IMR-90 (cell line): ENCODE measurements at regions not wholly inside any gene's neighbourhood (a gene's known extent, or its start where the extent isn't known, plus 50 kb on each side); places are given as distances from the start of the nearest gene placed in this dataset.

Source experiments
- ATAC-seq: fragments of 200-7000 bp; cut with Tn5 transposase; 2 replicates; pipeline ENCODE4 v1.9.1; 2020; ENCODE audit warnings: low read depth, mild to moderate bottlenecking, moderate library complexity
- BruUV-seq: library from RNA; stranded (reverse); fragments of 400-500 nt; replicated peaks from 2 replicates; lab custom pipeline; 2021; lab: Mats Ljungman, UMichigan
- CTCF ChIA-PET: fragments of 300-600 bp; formaldehyde crosslinking; extraction: SDS; loops from one replicate; lab custom pipeline; 2021; ENCODE audit warnings: antibody characterized with exemption; lab: Yijun Ruan, JAX
- POLR2A ChIA-PET: fragments of 300-600 bp; sonication (Branson Sonifier 250); formaldehyde crosslinking; loops from one replicate; lab custom pipeline; 2022; ENCODE audit warnings: antibody characterized with exemption; ENCODE audit not compliant: unreplicated experiment; lab: Charles Lee
- DNase-seq: peaks from one replicate; pipeline ENCODE4 v3.0.0; 2013
- H2AFZ ChIP-seq: replicated peaks from 2 replicates; pipeline ENCODE3; 2013; ENCODE audit warnings: low read length, mild to moderate bottlenecking; ENCODE audit not compliant: poor library complexity
- H2AK5ac ChIP-seq: 2 replicates; pipeline ENCODE4 v1.6.1; 2013; ENCODE audit warnings: low read depth, low read length, inconsistent platforms
- H2AK9ac ChIP-seq: replicated peaks from 2 replicates; pipeline ENCODE3; 2013; ENCODE audit warnings: mild to moderate bottlenecking, low read depth, low read length, moderate library complexity; ENCODE audit not compliant: poor library complexity
- H2BK120ac ChIP-seq: 2 replicates; pipeline ENCODE4 v1.6.1; 2013; ENCODE audit warnings: low read depth, low read length, inconsistent platforms
- H2BK15ac ChIP-seq: 3 replicates; pipeline ENCODE4 v1.6.1; 2013; ENCODE audit warnings: low read depth, low read length, inconsistent platforms
- H2BK20ac ChIP-seq: 2 replicates; pipeline ENCODE4 v1.6.1; 2013; ENCODE audit warnings: low read depth, mild to moderate bottlenecking, inconsistent platforms, low read length, moderate library complexity
- H2BK5ac ChIP-seq: 2 replicates; pipeline ENCODE4 v1.6.1; 2013; ENCODE audit warnings: mild to moderate bottlenecking, low read depth, low read length, inconsistent platforms; ENCODE audit not compliant: poor library complexity, severe bottlenecking
- H3K14ac ChIP-seq: replicated peaks from 2 replicates; pipeline ENCODE4 v1.6.1; 2013; ENCODE audit warnings: low read depth, low read length, inconsistent platforms
- H3K18ac ChIP-seq: 2 replicates; pipeline ENCODE4 v1.6.1; 2013; ENCODE audit warnings: low read depth, low read length, control low read depth
- H3K23ac ChIP-seq: 2 replicates; pipeline ENCODE4 v1.6.1; 2013; ENCODE audit warnings: low read depth, low read length, inconsistent platforms
- H3K27ac ChIP-seq: 2 replicates; pipeline ENCODE4 v1.5.1; 2013; ENCODE audit warnings: mild to moderate bottlenecking, control low read depth, low read length; ENCODE audit not compliant: insufficient read depth
- H3K27me3 ChIP-seq: 2 replicates; pipeline ENCODE4 v1.6.1; 2013; ENCODE audit warnings: low read length; ENCODE audit not compliant: control insufficient read depth, insufficient read depth
- H3K36me3 ChIP-seq: 2 replicates; pipeline ENCODE4 v1.6.1; 2013; ENCODE audit warnings: low read length, mixed read lengths; ENCODE audit not compliant: control insufficient read depth, insufficient read depth
- H3K4ac ChIP-seq: 2 replicates; pipeline ENCODE4 v1.6.1; 2013; ENCODE audit warnings: low read depth, low read length, inconsistent platforms
- H3K4me1 ChIP-seq: 2 replicates; pipeline ENCODE4 v1.6.1; 2013; ENCODE audit warnings: low read length, mixed read lengths; ENCODE audit not compliant: control insufficient read depth, insufficient read depth
- H3K4me2 ChIP-seq: 2 replicates; pipeline ENCODE4 v1.6.1; 2013; ENCODE audit warnings: low read depth, mild to moderate bottlenecking, control low read depth, low read length, moderate library complexity
- H3K4me3 ChIP-seq: 2 replicates; pipeline ENCODE4 v1.5.1; 2013; ENCODE audit warnings: low read depth, mild to moderate bottlenecking, control low read depth, low read length, moderate library complexity; ENCODE audit not compliant: insufficient read depth
- H3K56ac ChIP-seq: 2 replicates; pipeline ENCODE4 v1.6.1; 2013; ENCODE audit warnings: low read length, inconsistent platforms; ENCODE audit not compliant: insufficient read depth; ENCODE audit errors: extremely low read depth
- H3K79me1 ChIP-seq, 2 experiments: 2 replicates each; pipeline ENCODE4 v1.6.1; 2013; ENCODE audit warnings: low read length in 2 of 2, inconsistent platforms in 1 of 2, low read depth in 1 of 2
- H3K9ac ChIP-seq: 2 replicates; pipeline ENCODE4 v1.6.1; 2013; ENCODE audit warnings: low read depth, low read length, control low read depth
- H3K9me1 ChIP-seq: 2 replicates; pipeline ENCODE4 v1.6.1; 2013; ENCODE audit warnings: low read length, inconsistent platforms; ENCODE audit not compliant: insufficient read depth
- H3K9me3 ChIP-seq: 2 replicates; pipeline ENCODE4 v1.6.1; 2013; ENCODE audit warnings: low read length; ENCODE audit not compliant: control insufficient read depth, insufficient read depth
- H4K20me1 ChIP-seq: 2 replicates; pipeline ENCODE4 v1.6.1; 2013; ENCODE audit warnings: low read length, inconsistent platforms; ENCODE audit not compliant: insufficient read depth
- H4K5ac ChIP-seq: 2 replicates; pipeline ENCODE4 v1.6.1; 2013; ENCODE audit warnings: mild to moderate bottlenecking, low read depth, low read length, control low read depth
- H4K8ac ChIP-seq, 2 experiments: 2 replicates each; pipeline ENCODE4 v1.6.1; 2013; ENCODE audit warnings: low read depth in 2 of 2, low read length in 2 of 2, control low read depth in 1 of 2, inconsistent platforms in 1 of 2
- H4K91ac ChIP-seq: 2 replicates; pipeline ENCODE4 v1.6.1; 2013; ENCODE audit warnings: low read depth, low read length, inconsistent platforms; ENCODE audit not compliant: insufficient read depth
- CEBPB ChIP-seq: IDR thresholded peaks from 2 replicates; pipeline ENCODE4 v1.6.1; 2012; ENCODE audit warnings: low read depth, low read length, improper control_type of control experiment
- CHD1 ChIP-seq: IDR thresholded peaks from 2 replicates; pipeline ENCODE4 v1.6.1; 2012; ENCODE audit warnings: low read depth, low read length, improper control_type of control experiment
- FOS ChIP-seq: fragments of 150-350 bp; IDR thresholded peaks from 2 replicates; pipeline ENCODE4 v1.6.1; 2016; ENCODE audit warnings: low read depth, low read length
- MXI1 ChIP-seq: IDR thresholded peaks from 2 replicates; pipeline ENCODE4 v1.6.1; 2012; ENCODE audit warnings: low read depth, mild to moderate bottlenecking, low read length, moderate library complexity, borderline replicate concordance
- NFE2L2 ChIP-seq: fragments of 150-350 bp; IDR thresholded peaks from 2 replicates; pipeline ENCODE4 v1.6.1; 2016; ENCODE audit warnings: low read depth, mild to moderate bottlenecking, low read length
- POLR2A ChIP-seq: IDR thresholded peaks from 2 replicates; pipeline ENCODE4 v1.6.1; 2012; ENCODE audit warnings: mild to moderate bottlenecking, low read depth, low read length
- SMC3 ChIP-seq: fragments of 150-350 bp; IDR thresholded peaks from 2 replicates; pipeline ENCODE4 v1.6.1; 2016; ENCODE audit warnings: low read depth, mild to moderate bottlenecking, antibody characterized with exemption, low read length, moderate library complexity
- dilution Hi-C: fragments of 300-500 bp; cut with HindIII; formaldehyde crosslinking; loops from one replicate; pipeline ENCODE4 v1.14.3; 2018; ENCODE audit warnings: low sequenced_read_pairs; ENCODE audit not compliant: unreplicated experiment
- in situ Hi-C: fragments of 300-500 bp; cut with MboI; formaldehyde crosslinking; loops from 3 replicates; pipeline ENCODE4 v1.14.3; 2019; ENCODE audit warnings: low sequenced_read_pairs, inconsistent platforms, mixed read lengths
- intact Hi-C: fragments of 100-400 bp; cut with micrococcal nuclease; formaldehyde crosslinking; loops from 2 replicates; pipeline ENCODE4 v1.10.0; 2022
- TF ChIP-seq, protein P1 (sequence below): fragments of 150-350 bp; IDR thresholded peaks from 2 replicates; pipeline ENCODE4 v1.6.1; 2016; ENCODE audit warnings: low read depth, mild to moderate bottlenecking, low read length, moderate library complexity, borderline replicate concordance

- no peaks in the 10 kb centered on the region for H3K9me1 ChIP-seq
- H3K4me3 ChIP-seq: no peak overlapping the region
- H2AK9ac ChIP-seq: no peak overlapping the region
- no peak overlapping the region for H2AFZ ChIP-seq
- no peak overlapping the region for H3K56ac ChIP-seq
- no peak overlapping the region for H2BK5ac ChIP-seq
- no peak overlapping the region for H3K14ac ChIP-seq
- H3K18ac ChIP-seq: no peak overlapping the region
- H4K20me1 ChIP-seq: no peaks in the 10 kb centered on the region
- no peak for TF ChIP-seq SMC3
- TF ChIP-seq CHD1: no peak
- no peak for TF ChIP-seq POLR2A
- TF ChIP-seq, protein P1, sequence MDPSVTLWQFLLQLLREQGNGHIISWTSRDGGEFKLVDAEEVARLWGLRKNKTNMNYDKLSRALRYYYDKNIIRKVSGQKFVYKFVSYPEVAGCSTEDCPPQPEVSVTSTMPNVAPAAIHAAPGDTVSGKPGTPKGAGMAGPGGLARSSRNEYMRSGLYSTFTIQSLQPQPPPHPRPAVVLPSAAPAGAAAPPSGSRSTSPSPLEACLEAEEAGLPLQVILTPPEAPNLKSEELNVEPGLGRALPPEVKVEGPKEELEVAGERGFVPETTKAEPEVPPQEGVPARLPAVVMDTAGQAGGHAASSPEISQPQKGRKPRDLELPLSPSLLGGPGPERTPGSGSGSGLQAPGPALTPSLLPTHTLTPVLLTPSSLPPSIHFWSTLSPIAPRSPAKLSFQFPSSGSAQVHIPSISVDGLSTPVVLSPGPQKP: no peak
- no peak for TF ChIP-seq FOS
- TF ChIP-seq MXI1: no peak
- TF ChIP-seq CEBPB: no peak
- TF ChIP-seq NFE2L2: no peak
- no peak overlapping the region for H2BK15ac ChIP-seq
- ChIA-PET CTCF (interaction anchor here (0.6 kb wide), 1 partner anchor 16 kb away, joined by 3 read pairs; no protein-coding TSS in a partner anchor), POLR2A (no interaction called here)
- ATAC-seq: no peak
- H3K27ac ChIP-seq: no peak overlapping the region
- in situ Hi-C loops (no loop called here), dilution Hi-C loops (no loop called here), intact Hi-C loops (no loop called here)
- no peak overlapping the region for H4K8ac ChIP-seq
- H3K23ac ChIP-seq: no peak overlapping the region
- no peak overlapping the region for H2BK120ac ChIP-seq
- H3K27me3 ChIP-seq: no peaks in the 10 kb centered on the region
- H2BK20ac ChIP-seq: no peak overlapping the region
- no peak overlapping the region for H3K4ac ChIP-seq
- H4K5ac ChIP-seq: no peak overlapping the region
- no peaks in the 10 kb centered on the region for H3K36me3 ChIP-seq
- no peak overlapping the region for H3K4me2 ChIP-seq
- DNase-seq: no peak
- H2AK5ac ChIP-seq: no peak overlapping the region
- no TSS peak for BruUV-seq
- H3K9ac ChIP-seq: no peak overlapping the region
- no peaks in the 10 kb centered on the region for H3K79me1 ChIP-seq
- no peak overlapping the region for H4K91ac ChIP-seq
- no peaks in the 10 kb centered on the region for H3K4me1 ChIP-seq
- H3K9me3 ChIP-seq: 0 out of 2 replicates have a peak, but pooled peaks cover 3% of the 10 kb centered on the region
Measured at GRCh38 chr4:167469436-167469835, 235.1 kb upstream of the SPOCK3 start.
